ENCODE measurements at regions not wholly inside any gene's neighbourhood (a gene's known extent, or its start where the extent isn't known, plus 50 kb on each side); places are given as distances from the start of the nearest gene placed in this dataset.

DNA sequence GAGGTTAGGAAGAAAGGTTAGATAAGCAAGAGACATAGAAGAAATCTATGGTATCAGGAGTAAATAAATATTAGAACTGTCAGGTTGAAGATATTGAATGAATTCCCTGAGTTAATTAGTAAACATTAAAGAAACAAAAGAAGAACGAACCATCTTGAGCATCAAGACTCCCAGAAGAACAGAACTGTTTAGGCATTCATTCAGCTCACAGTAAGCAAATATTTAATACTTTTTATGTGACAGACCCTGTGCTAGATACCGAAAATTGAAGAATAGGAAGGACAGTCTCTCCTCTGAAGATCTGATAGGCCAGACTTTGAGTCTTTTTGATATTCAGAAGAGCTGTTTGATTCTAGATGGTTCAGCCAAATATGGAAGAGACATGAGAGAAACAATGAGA lies 731.5 kb downstream of the XPNPEP1 start:
- no peaks in the 10 kb centered on the region for H3K79me2 ChIP-seq (replicated peaks; ENCODE audit: insufficient read depth, low read length)
- H2AFZ ChIP-seq (ENCODE audit: low read depth, low read length), result no peak overlapping the region
- peaks cover 5% of the 10 kb centered on the region for H3K9me3 ChIP-seq (ENCODE audit: low read length)
- no peaks in the 10 kb centered on the region for H4K20me1 ChIP-seq (ENCODE audit: insufficient read depth)
- no peaks in the 10 kb centered on the region for H3K36me3 ChIP-seq (ENCODE audit: insufficient read depth, low read length)
- H3K4me3 ChIP-seq (ENCODE audit: low read length), result no peak overlapping the region
- H3F3A ChIP-seq (ENCODE audit: insufficient read depth, low read length, poor library complexity, severe bottlenecking), result no peaks in the 10 kb centered on the region
- no peaks in the 10 kb centered on the region for H3K27me3 ChIP-seq (ENCODE audit: insufficient read depth, low read depth, low read length)
- TF ChIP-seq RAD21 (conservative IDR thresholded peaks at IDR 0.05) (no peak), TAF1 (IDR thresholded peaks at IDR 0.05; ENCODE audit: low read depth) (no peak)
- no peak overlapping the region for H3K27ac ChIP-seq (ENCODE audit: low read length)
- H3K9me2 ChIP-seq (ENCODE audit: insufficient read depth, low read length), result no peaks in the 10 kb centered on the region
- H3K4me2 ChIP-seq (ENCODE audit: low read length), result no peak overlapping the region
- no peak overlapping the region for H3K9ac ChIP-seq (ENCODE audit: low read length)

DNA sequence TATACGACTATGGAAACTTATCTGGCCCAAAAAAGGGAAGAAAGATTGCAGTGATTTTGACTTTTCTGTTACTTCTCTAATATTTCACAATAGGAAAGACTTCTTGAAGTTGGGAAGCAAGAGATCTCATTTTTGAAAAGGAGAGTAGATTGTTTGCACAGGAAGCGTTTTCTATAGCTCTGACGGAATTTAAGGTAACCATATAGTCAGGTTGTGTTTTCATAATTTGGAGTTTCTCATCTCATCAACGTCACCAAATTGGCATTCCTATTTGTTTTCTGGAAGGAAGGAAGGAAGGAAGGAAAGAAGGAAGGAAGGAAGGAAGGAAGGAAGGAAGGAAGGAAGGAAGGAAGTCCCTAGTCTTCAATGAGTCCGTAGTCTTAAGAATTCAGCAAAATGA lies 732.0 kb downstream of the XPNPEP1 start:
- H4K20me1 ChIP-seq (ENCODE audit: insufficient read depth), result no peaks in the 10 kb centered on the region
- H3K9me3 ChIP-seq (ENCODE audit: low read length), result peaks cover 5% of the 10 kb centered on the region
- no peak overlapping the region for H2AFZ ChIP-seq (ENCODE audit: low read depth, low read length)
- H3K4me2 ChIP-seq (ENCODE audit: low read length), result no peak overlapping the region
- no peak overlapping the region for H3K9ac ChIP-seq (ENCODE audit: low read length)
- TF ChIP-seq SMC3 (conservative IDR thresholded peaks at IDR 0.05; ENCODE audit: poor library complexity) (no peak), RAD21 (conservative IDR thresholded peaks at IDR 0.05) (no peak), MXI1 (conservative IDR thresholded peaks at IDR 0.05; ENCODE audit: poor library complexity, severe bottlenecking) (no peak), EP300 (conservative IDR thresholded peaks at IDR 0.05; ENCODE audit: poor library complexity, severe bottlenecking) (no peak), POLR2AphosphoS5 (IDR thresholded peaks at IDR 0.05) (no peak), EZH2 (IDR thresholded peaks at IDR 0.05; ENCODE audit: borderline replicate concordance, insufficient read depth, low read length, poor library complexity, severe bottlenecking) (no peak), TAF1 (IDR thresholded peaks at IDR 0.05; ENCODE audit: low read depth) (no peak)
- TF ChIP-seq, protein P1, sequence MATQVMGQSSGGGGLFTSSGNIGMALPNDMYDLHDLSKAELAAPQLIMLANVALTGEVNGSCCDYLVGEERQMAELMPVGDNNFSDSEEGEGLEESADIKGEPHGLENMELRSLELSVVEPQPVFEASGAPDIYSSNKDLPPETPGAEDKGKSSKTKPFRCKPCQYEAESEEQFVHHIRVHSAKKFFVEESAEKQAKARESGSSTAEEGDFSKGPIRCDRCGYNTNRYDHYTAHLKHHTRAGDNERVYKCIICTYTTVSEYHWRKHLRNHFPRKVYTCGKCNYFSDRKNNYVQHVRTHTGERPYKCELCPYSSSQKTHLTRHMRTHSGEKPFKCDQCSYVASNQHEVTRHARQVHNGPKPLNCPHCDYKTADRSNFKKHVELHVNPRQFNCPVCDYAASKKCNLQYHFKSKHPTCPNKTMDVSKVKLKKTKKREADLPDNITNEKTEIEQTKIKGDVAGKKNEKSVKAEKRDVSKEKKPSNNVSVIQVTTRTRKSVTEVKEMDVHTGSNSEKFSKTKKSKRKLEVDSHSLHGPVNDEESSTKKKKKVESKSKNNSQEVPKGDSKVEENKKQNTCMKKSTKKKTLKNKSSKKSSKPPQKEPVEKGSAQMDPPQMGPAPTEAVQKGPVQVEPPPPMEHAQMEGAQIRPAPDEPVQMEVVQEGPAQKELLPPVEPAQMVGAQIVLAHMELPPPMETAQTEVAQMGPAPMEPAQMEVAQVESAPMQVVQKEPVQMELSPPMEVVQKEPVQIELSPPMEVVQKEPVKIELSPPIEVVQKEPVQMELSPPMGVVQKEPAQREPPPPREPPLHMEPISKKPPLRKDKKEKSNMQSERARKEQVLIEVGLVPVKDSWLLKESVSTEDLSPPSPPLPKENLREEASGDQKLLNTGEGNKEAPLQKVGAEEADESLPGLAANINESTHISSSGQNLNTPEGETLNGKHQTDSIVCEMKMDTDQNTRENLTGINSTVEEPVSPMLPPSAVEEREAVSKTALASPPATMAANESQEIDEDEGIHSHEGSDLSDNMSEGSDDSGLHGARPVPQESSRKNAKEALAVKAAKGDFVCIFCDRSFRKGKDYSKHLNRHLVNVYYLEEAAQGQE (IDR thresholded peaks at IDR 0.05; ENCODE audit: borderline replicate concordance), result no peak
- TF ChIP-seq, protein P2, sequence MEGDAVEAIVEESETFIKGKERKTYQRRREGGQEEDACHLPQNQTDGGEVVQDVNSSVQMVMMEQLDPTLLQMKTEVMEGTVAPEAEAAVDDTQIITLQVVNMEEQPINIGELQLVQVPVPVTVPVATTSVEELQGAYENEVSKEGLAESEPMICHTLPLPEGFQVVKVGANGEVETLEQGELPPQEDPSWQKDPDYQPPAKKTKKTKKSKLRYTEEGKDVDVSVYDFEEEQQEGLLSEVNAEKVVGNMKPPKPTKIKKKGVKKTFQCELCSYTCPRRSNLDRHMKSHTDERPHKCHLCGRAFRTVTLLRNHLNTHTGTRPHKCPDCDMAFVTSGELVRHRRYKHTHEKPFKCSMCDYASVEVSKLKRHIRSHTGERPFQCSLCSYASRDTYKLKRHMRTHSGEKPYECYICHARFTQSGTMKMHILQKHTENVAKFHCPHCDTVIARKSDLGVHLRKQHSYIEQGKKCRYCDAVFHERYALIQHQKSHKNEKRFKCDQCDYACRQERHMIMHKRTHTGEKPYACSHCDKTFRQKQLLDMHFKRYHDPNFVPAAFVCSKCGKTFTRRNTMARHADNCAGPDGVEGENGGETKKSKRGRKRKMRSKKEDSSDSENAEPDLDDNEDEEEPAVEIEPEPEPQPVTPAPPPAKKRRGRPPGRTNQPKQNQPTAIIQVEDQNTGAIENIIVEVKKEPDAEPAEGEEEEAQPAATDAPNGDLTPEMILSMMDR (IDR thresholded peaks at IDR 0.05; ENCODE audit: poor library complexity, severe bottlenecking), result no peak
- no peaks in the 10 kb centered on the region for H3K36me3 ChIP-seq (ENCODE audit: insufficient read depth, low read length)
- H3K4me3 ChIP-seq (ENCODE audit: low read length), result no peak overlapping the region
- no peaks in the 10 kb centered on the region for H3K79me2 ChIP-seq (replicated peaks; ENCODE audit: insufficient read depth, low read length)
- H3K27ac ChIP-seq (ENCODE audit: low read length), result no peak overlapping the region
- H3F3A ChIP-seq (ENCODE audit: insufficient read depth, low read length, poor library complexity, severe bottlenecking), result no peaks in the 10 kb centered on the region
- no peaks in the 10 kb centered on the region for H3K9me2 ChIP-seq (ENCODE audit: insufficient read depth, low read length)
- no peaks in the 10 kb centered on the region for H3K27me3 ChIP-seq (ENCODE audit: insufficient read depth, low read depth, low read length)

DNA sequence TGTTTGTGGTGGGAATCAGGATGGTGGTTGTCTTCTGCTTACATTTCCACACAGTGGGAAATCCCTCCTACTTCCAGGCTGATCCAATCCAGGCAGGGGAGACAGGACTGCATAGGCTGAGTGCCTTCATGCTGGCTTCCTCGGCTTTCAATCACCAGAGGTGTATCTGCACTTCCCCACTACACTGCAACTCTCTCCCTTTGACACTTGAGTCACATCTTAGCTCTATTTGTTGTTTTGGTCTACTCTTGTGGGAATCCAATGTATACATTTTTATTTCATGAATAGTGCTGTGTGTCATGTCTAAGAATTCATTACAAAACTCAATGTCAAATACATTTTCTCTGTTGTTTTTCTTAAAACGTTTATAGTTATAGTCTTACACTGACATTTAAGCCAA lies 735.6 kb downstream of the XPNPEP1 start:
- Histone ChIP-seq H3K27me3 (ENCODE audit: insufficient read depth, low read depth, low read length) (no peaks in the 10 kb centered on the region), H3K79me2 (replicated peaks; ENCODE audit: insufficient read depth, low read length) (no peaks in the 10 kb centered on the region), H3K4me3 (ENCODE audit: low read length) (no peak overlapping the region), H3K9me2 (ENCODE audit: insufficient read depth, low read length) (no peaks in the 10 kb centered on the region), H3F3A (ENCODE audit: insufficient read depth, low read length, poor library complexity, severe bottlenecking) (no peaks in the 10 kb centered on the region), H3K9me3 (ENCODE audit: low read length) (peaks cover 5% of the 10 kb centered on the region), H4K20me1 (ENCODE audit: insufficient read depth) (no peaks in the 10 kb centered on the region), H3K4me2 (ENCODE audit: low read length) (no peak overlapping the region), H2AFZ (ENCODE audit: low read depth, low read length) (no peak overlapping the region), H3K9ac (ENCODE audit: low read length) (no peak overlapping the region), H3K36me3 (ENCODE audit: insufficient read depth, low read length) (no peaks in the 10 kb centered on the region), H3K27ac (ENCODE audit: low read length) (no peak overlapping the region)
- TF ChIP-seq MXI1 (conservative IDR thresholded peaks at IDR 0.05; ENCODE audit: poor library complexity, severe bottlenecking), result no peak
